ENCODE measurements at regions not wholly inside any gene's neighbourhood (a gene's known extent, or its start where the extent isn't known, plus 50 kb on each side); places are given as distances from the start of the nearest gene placed in this dataset.

DNA sequence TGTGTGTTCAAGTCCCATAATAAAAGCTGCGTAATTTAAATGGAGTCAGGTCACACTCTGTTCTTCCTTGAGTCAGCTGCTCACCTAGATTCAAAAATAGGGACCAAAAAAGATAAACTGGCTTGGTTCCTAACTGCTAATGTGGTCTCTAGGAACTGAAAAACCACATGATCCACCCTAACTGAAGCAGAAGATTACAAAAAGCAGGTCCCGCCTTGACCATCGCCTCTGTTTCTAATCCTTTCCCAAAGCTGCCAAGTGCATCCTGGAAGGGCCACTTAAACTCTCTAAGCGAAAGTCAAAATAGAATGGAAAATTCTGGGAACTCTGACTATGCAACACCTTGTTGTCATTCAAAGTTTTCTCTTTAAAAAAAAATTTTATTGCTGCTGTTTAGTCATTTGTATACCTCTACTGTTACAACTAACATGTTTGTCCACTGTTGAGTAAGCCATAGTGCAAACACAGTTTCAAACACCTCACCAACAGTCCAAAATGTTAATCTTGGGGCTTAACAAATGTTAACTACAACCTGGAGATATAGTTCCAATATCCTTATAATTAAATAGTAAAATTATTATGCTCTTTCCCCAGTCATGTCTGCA is 88.9 kb upstream of the THBS1 start:
- H3K4me1 ChIP-seq (ENCODE audit: control insufficient read depth, insufficient read depth, low read length): no peaks in the 10 kb centered on the region
- no peaks in the 10 kb centered on the region for H3K36me3 ChIP-seq (ENCODE audit: control insufficient read depth, insufficient read depth, low read length)
- H3K4me3 ChIP-seq (ENCODE audit: low read depth, low read length): no peak overlapping the region
- H3K9ac ChIP-seq (ENCODE audit: low read depth, low read length): no peak overlapping the region
- H3K27me3 ChIP-seq (ENCODE audit: control insufficient read depth, insufficient read depth, low read length): no peaks in the 10 kb centered on the region
- H3K9me3 ChIP-seq (ENCODE audit: control insufficient read depth, insufficient read depth, low read length): no peaks in the 10 kb centered on the region

DNA sequence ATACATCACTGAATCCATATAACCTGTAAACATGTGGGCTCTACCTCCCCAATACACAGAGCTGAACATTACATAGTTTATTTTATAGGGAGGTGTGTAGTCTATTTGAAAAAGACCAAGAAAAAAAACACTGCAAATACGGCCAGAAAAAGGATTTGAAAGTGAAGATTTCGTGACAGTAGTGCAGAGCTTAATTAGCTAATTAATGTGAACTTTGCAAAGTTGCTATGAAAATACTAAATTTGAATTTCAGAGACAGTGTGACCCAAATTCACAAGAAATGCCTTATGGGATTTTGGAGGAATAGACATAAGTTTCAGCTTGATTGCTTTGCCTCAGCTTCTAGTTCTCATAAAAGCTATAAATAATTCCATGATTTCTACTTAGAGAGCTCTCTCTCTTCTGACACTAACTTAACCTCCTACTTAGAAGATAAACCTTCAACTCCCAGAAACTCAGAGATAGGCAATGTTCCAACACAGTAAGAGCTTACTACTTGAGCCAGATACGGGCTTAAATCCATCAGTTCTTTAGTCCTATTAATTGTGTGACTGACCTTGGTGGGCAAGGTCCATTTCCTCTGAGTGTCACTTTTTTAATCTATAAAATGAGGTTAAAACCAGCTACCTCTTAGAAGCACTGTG is 87.3 kb upstream of the THBS1 start:
- H3K36me3 ChIP-seq (ENCODE audit: control insufficient read depth, insufficient read depth, low read length): no peaks in the 10 kb centered on the region
- no peaks in the 10 kb centered on the region for H3K4me1 ChIP-seq (ENCODE audit: control insufficient read depth, insufficient read depth, low read length)
- no peaks in the 10 kb centered on the region for H3K9me3 ChIP-seq (ENCODE audit: control insufficient read depth, insufficient read depth, low read length)
- no peak overlapping the region for H3K9ac ChIP-seq (ENCODE audit: low read depth, low read length)
- no peaks in the 10 kb centered on the region for H3K27me3 ChIP-seq (ENCODE audit: control insufficient read depth, insufficient read depth, low read length)
- no peak overlapping the region for H3K4me3 ChIP-seq (ENCODE audit: low read depth, low read length)

- no peak overlapping the region for H3K9ac ChIP-seq (ENCODE audit: low read depth, low read length)
- no peaks in the 10 kb centered on the region for H3K4me1 ChIP-seq (ENCODE audit: control insufficient read depth, insufficient read depth, low read length)
- H3K36me3 ChIP-seq (ENCODE audit: control insufficient read depth, insufficient read depth, low read length): no peaks in the 10 kb centered on the region
- H3K27me3 ChIP-seq (ENCODE audit: control insufficient read depth, insufficient read depth, low read length): no peaks in the 10 kb centered on the region
- H3K9me3 ChIP-seq (ENCODE audit: control insufficient read depth, insufficient read depth, low read length): no peaks in the 10 kb centered on the region
- no peak overlapping the region for H3K4me3 ChIP-seq (ENCODE audit: low read depth, low read length)
Observed at GRCh38 chr15:39494462-39494861, 86.4 kb upstream of the THBS1 start.

GRCh38 chr15:39495871-39496840 is 84.7 kb upstream of the THBS1 start:
- H3K27me3 ChIP-seq (ENCODE audit: control insufficient read depth, insufficient read depth, low read length): no peaks in the 10 kb centered on the region
- no peaks in the 10 kb centered on the region for H3K4me1 ChIP-seq (ENCODE audit: control insufficient read depth, insufficient read depth, low read length)
- no peaks in the 10 kb centered on the region for H3K36me3 ChIP-seq (ENCODE audit: control insufficient read depth, insufficient read depth, low read length)
- H3K9me3 ChIP-seq (ENCODE audit: control insufficient read depth, insufficient read depth, low read length): no peaks in the 10 kb centered on the region
- H3K4me3 ChIP-seq (ENCODE audit: low read depth, low read length): no peak overlapping the region
- H3K9ac ChIP-seq (ENCODE audit: low read depth, low read length): no peak overlapping the region

DNA sequence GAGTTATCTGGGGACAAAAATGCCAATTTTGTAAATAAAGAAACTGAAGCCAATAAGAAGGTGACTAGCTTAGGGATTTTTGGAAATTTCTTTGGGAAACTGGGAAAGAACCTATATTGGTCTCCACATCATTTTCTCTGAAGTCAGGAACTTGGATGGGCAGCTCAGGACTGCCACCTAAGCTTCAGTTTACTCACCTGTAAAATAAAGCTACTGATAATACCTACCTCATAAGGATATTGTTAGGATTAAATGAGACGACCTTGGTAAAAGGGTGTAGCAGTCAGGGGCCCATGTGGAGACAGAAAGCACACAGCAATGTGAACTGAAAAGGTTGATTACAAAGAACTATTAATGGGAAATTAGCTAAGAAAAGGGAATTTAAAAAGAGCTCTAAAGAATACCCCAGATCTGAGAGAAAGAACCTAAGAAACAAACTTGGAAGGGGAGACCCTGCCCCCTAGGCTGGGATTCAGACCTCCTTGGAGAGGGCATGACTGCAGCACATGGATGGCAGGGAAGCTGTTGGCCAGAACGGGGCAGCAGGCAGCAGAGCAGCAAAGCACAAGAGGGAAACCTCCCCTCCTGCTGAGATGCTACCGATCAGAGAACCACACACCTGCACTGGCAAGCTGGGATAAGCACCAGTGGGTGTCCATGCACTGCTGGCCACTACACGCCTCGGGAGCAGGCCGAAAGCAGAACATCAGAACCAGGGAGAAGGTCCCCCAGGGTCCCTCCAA is 83.7 kb upstream of the THBS1 start:
- no peaks in the 10 kb centered on the region for H3K4me1 ChIP-seq (ENCODE audit: control insufficient read depth, insufficient read depth, low read length)
- H3K9ac ChIP-seq (ENCODE audit: low read depth, low read length): no peak overlapping the region
- H3K36me3 ChIP-seq (ENCODE audit: control insufficient read depth, insufficient read depth, low read length): no peaks in the 10 kb centered on the region
- no peaks in the 10 kb centered on the region for H3K27me3 ChIP-seq (ENCODE audit: control insufficient read depth, insufficient read depth, low read length)
- no peak overlapping the region for H3K4me3 ChIP-seq (ENCODE audit: low read depth, low read length)
- H3K9me3 ChIP-seq (ENCODE audit: control insufficient read depth, insufficient read depth, low read length): no peaks in the 10 kb centered on the region

GRCh38 chr15:39497759-39498565 is 82.9 kb upstream of the THBS1 start:
- no peaks in the 10 kb centered on the region for H3K9me3 ChIP-seq (ENCODE audit: control insufficient read depth, insufficient read depth, low read length)
- H3K27me3 ChIP-seq (ENCODE audit: control insufficient read depth, insufficient read depth, low read length): no peaks in the 10 kb centered on the region
- H3K4me1 ChIP-seq (ENCODE audit: control insufficient read depth, insufficient read depth, low read length): no peaks in the 10 kb centered on the region
- no peak overlapping the region for H3K4me3 ChIP-seq (ENCODE audit: low read depth, low read length)
- H3K36me3 ChIP-seq (ENCODE audit: control insufficient read depth, insufficient read depth, low read length): no peaks in the 10 kb centered on the region
- H3K9ac ChIP-seq (ENCODE audit: low read depth, low read length): no peak overlapping the region

DNA sequence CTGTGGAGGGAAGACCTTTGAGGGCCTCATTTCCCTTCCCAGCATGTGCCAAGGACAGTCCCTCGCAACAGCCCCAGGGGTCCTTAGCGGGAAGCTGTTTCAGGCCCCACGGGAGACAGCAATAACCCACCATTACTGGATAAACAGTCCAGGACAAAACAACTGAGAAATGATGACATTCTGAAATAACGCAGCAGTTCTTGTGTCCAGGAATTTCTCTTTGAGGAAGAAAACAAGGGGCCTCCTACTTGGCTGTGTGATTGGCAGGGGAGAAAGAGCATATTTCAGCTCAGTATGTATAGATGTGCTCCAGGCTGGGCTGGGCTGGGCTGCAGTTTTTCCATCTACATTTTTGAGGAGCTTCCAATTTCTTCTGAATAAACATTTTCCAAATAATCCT is 82.2 kb upstream of the THBS1 start:
- Histone ChIP-seq H3K4me1 (ENCODE audit: control insufficient read depth, insufficient read depth, low read length) (no peaks in the 10 kb centered on the region), H3K9ac (ENCODE audit: low read depth, low read length) (no peak overlapping the region), H3K36me3 (ENCODE audit: control insufficient read depth, insufficient read depth, low read length) (no peaks in the 10 kb centered on the region), H3K4me3 (ENCODE audit: low read depth, low read length) (no peak overlapping the region), H3K9me3 (ENCODE audit: control insufficient read depth, insufficient read depth, low read length) (no peaks in the 10 kb centered on the region), H3K27me3 (ENCODE audit: control insufficient read depth, insufficient read depth, low read length) (no peaks in the 10 kb centered on the region)

DNA sequence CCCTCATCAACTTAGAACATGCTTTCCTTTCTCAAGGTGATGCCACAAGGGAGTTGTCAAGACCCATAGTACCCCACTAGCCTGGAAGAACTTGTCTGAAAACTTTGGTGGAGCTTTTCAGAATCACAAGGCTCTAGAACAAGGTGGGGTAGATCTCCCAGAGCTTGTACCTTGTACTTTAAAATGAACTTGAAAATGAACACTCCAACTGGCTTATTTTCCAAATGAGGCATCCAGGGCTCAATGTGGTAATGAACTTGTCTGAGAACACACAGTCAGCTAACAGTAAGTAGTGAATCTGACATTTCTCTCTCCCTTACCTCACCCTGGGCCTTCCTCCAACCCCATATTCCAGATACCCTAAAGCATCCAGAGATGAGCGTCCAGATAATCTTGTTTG is 81.8 kb upstream of the THBS1 start:
- H3K4me3 ChIP-seq (ENCODE audit: low read depth, low read length): no peak overlapping the region
- no peaks in the 10 kb centered on the region for H3K9me3 ChIP-seq (ENCODE audit: control insufficient read depth, insufficient read depth, low read length)
- no peaks in the 10 kb centered on the region for H3K36me3 ChIP-seq (ENCODE audit: control insufficient read depth, insufficient read depth, low read length)
- H3K9ac ChIP-seq (ENCODE audit: low read depth, low read length): no peak overlapping the region
- no peaks in the 10 kb centered on the region for H3K27me3 ChIP-seq (ENCODE audit: control insufficient read depth, insufficient read depth, low read length)
- no peaks in the 10 kb centered on the region for H3K4me1 ChIP-seq (ENCODE audit: control insufficient read depth, insufficient read depth, low read length)

DNA sequence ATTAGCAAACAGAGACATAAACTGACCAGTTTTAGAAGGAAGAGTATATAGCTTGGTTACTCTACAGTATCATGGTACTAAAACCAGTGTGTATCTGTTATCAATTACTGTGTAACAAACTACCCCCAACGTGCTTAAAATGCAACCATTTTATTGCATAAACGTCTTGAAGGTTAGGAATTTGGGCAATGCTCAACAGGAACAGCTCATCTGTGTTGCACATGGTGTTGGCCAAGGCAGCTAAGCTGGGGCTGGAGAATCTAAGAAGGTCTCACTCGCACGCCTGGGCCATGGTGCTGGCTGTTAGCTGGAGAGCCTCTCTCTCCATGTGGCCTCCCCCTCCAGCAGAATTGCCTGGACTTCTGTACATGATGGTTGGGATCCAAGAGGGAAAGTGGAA is 81.2 kb upstream of the THBS1 start:
- Histone ChIP-seq H3K36me3 (ENCODE audit: control insufficient read depth, insufficient read depth, low read length) (no peaks in the 10 kb centered on the region), H3K9ac (ENCODE audit: low read depth, low read length) (no peak overlapping the region), H3K4me3 (ENCODE audit: low read depth, low read length) (no peak overlapping the region), H3K27me3 (ENCODE audit: control insufficient read depth, insufficient read depth, low read length) (no peaks in the 10 kb centered on the region), H3K4me1 (ENCODE audit: control insufficient read depth, insufficient read depth, low read length) (no peaks in the 10 kb centered on the region), H3K9me3 (ENCODE audit: control insufficient read depth, insufficient read depth, low read length) (no peaks in the 10 kb centered on the region)

- H3K9ac ChIP-seq (ENCODE audit: low read depth, low read length): no peak overlapping the region
- no peaks in the 10 kb centered on the region for H3K9me3 ChIP-seq (ENCODE audit: control insufficient read depth, insufficient read depth, low read length)
- H3K36me3 ChIP-seq (ENCODE audit: control insufficient read depth, insufficient read depth, low read length): no peaks in the 10 kb centered on the region
- H3K4me1 ChIP-seq (ENCODE audit: control insufficient read depth, insufficient read depth, low read length): no peaks in the 10 kb centered on the region
- no peak overlapping the region for H3K4me3 ChIP-seq (ENCODE audit: low read depth, low read length)
- no peaks in the 10 kb centered on the region for H3K27me3 ChIP-seq (ENCODE audit: control insufficient read depth, insufficient read depth, low read length)
Observed at GRCh38 chr15:39501366-39502081, 79.4 kb upstream of the THBS1 start.
